Right atrium auricular region (tissue), 2 donors: ENCODE measurements at regions not wholly inside any gene's neighbourhood (a gene's known extent, or its start where the extent isn't known, plus 50 kb on each side); places are given as distances from the start of the nearest gene placed in this dataset.

Source experiments
- DNase-seq: peaks from one replicate; pipeline ENCODE4 v3.0.0-alpha.2; 2019; ENCODE audit warnings: low spot score
- H3K27ac ChIP-seq, 2 donors: fragments of 200-600 bp; sonication (generic); 1 replicate in 1 of 2; 2 replicates in 1 of 2; pipeline ENCODE4 v1.5.1; 2016 to 2019
- H3K27me3 ChIP-seq, 2 donors: fragments of 200-600 bp; sonication (generic); one replicate each; pipeline versions ENCODE4 v1.5.1 to v1.6.0; 2017 to 2019
- H3K36me3 ChIP-seq: fragments of 200-600 bp; sonication (generic); one replicate; pipeline ENCODE4 v1.5.1; 2016
- H3K4me1 ChIP-seq, 2 donors: fragments of 200-600 bp; sonication (generic); one replicate each; pipeline versions ENCODE4 v1.5.1 to v1.6.0; 2017 to 2019
- H3K4me3 ChIP-seq, 2 donors: fragments of 200-600 bp; sonication (generic); 1 replicate in 1 of 2; 2 replicates in 1 of 2; pipeline ENCODE4 v1.5.1; 2017 to 2019; ENCODE audit warnings: mild to moderate bottlenecking in 1 of 2, moderate library complexity in 1 of 2
- H3K9me3 ChIP-seq, 2 donors: fragments of 200-600 bp; sonication (generic); one replicate each; pipeline ENCODE4 v1.5.1; 2019
- TF ChIP-seq, protein P1 (sequence below), 2 donors: fragments of 200-600 bp; sonication (generic); IDR thresholded peaks; one replicate each; pipeline ENCODE4 v1.5.1; 2019; ENCODE audit warnings: antibody characterized with exemption in 2 of 2

- H3K27me3 ChIP-seq = no peaks in the 10 kb centered on the region
- no peak overlapping the region for H3K27ac ChIP-seq
- no peak for DNase-seq
- no peaks in the 10 kb centered on the region for H3K9me3 ChIP-seq
- H3K4me3 ChIP-seq = no peak overlapping the region
- H3K4me1 ChIP-seq = no peaks in the 10 kb centered on the region
- no peaks in the 10 kb centered on the region for H3K36me3 ChIP-seq
- TF ChIP-seq, protein P1, sequence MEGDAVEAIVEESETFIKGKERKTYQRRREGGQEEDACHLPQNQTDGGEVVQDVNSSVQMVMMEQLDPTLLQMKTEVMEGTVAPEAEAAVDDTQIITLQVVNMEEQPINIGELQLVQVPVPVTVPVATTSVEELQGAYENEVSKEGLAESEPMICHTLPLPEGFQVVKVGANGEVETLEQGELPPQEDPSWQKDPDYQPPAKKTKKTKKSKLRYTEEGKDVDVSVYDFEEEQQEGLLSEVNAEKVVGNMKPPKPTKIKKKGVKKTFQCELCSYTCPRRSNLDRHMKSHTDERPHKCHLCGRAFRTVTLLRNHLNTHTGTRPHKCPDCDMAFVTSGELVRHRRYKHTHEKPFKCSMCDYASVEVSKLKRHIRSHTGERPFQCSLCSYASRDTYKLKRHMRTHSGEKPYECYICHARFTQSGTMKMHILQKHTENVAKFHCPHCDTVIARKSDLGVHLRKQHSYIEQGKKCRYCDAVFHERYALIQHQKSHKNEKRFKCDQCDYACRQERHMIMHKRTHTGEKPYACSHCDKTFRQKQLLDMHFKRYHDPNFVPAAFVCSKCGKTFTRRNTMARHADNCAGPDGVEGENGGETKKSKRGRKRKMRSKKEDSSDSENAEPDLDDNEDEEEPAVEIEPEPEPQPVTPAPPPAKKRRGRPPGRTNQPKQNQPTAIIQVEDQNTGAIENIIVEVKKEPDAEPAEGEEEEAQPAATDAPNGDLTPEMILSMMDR (IDR thresholded peaks at IDR 0.05) = no peak
These were observed 79.6 kb upstream of the ZC3H12A start for GRCh38 chr1:37394574-37395464.

DNA sequence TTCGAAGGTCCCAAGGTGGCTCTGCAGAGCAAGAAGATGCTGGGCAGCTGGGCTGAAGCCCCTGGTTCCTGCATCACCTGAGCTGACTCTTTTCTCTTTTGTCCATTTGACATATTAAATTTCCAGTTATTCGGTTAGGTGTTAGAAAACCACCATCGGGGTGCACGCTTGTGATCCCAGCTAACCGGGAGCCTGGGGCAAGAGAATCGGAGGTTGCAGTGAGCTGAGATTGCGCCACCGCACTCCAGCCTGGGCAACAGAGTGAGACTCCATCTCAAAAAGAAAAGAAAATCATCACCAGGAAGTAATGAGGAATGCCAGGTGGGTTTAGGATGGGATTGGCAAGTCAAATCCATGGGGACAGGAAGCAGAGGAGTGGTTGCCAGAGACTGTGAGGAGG is 76.3 kb upstream of the ZC3H12A start:
- no peak for DNase-seq
- TF ChIP-seq, protein P1 (IDR thresholded peaks at IDR 0.05) = no peak
- Histone ChIP-seq H3K9me3 (no peaks in the 10 kb centered on the region), H3K27me3 (no peaks in the 10 kb centered on the region), H3K27ac (no peak overlapping the region), H3K4me3 (no peak overlapping the region), H3K4me1 (no peaks in the 10 kb centered on the region), H3K36me3 (no peaks in the 10 kb centered on the region)

DNA sequence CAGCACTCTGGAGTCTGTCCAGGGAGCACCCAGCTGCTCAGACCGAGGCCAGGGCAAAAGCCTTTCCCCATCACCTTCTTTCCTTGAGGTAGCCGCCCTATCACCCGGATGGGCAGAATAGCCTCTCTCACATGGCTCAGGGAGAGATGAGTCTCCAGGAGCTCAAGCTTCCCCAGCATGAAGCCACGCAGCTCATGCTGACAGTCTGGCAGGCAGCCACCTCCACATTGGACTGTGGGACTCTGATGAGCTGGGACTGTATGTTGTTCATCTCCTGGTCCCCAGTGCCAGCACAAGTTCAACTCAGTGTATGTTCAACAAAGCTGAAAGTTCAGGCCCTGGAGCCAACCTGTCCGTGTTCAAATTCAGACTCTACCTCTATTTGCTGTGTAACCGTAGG is 75.2 kb upstream of the ZC3H12A start:
- no peak overlapping the region for H3K4me3 ChIP-seq
- H3K4me1 ChIP-seq = no peaks in the 10 kb centered on the region
- H3K36me3 ChIP-seq = no peaks in the 10 kb centered on the region
- TF ChIP-seq, protein P1 (IDR thresholded peaks at IDR 0.05) = no peak
- DNase-seq = no peak
- no peaks in the 10 kb centered on the region for H3K27me3 ChIP-seq
- no peaks in the 10 kb centered on the region for H3K9me3 ChIP-seq
- H3K27ac ChIP-seq = no peak overlapping the region

- Histone ChIP-seq H3K27ac (no peak overlapping the region), H3K4me3 (no peak overlapping the region), H3K27me3 (no peaks in the 10 kb centered on the region), H3K4me1 (no peaks in the 10 kb centered on the region), H3K9me3 (no peaks in the 10 kb centered on the region), H3K36me3 (no peaks in the 10 kb centered on the region)
- DNase-seq = no peak
- TF ChIP-seq, protein P1 (IDR thresholded peaks at IDR 0.05) = no peak
These were observed 74.4 kb upstream of the ZC3H12A start for GRCh38 chr1:37399830-37400464.

GRCh38 chr1:37400466-37401225 is 73.7 kb upstream of the ZC3H12A start:
- no peaks in the 10 kb centered on the region for H3K9me3 ChIP-seq
- no peak overlapping the region for H3K4me3 ChIP-seq
- no peaks in the 10 kb centered on the region for H3K36me3 ChIP-seq
- DNase-seq = no peak
- no peak overlapping the region for H3K27ac ChIP-seq
- TF ChIP-seq, protein P1 (IDR thresholded peaks at IDR 0.05) = no peak
- no peaks in the 10 kb centered on the region for H3K4me1 ChIP-seq
- no peaks in the 10 kb centered on the region for H3K27me3 ChIP-seq
